HCT116 (cell line): ENCODE measurements at regions not wholly inside any gene's neighbourhood (a gene's known extent, or its start where the extent isn't known, plus 50 kb on each side); places are given as distances from the start of the nearest gene placed in this dataset.

Experiments used
- ATAC-seq: fragments of 200-7000 bp; cut with Tn5 transposase; 2 replicates; pipeline ENCODE4 v1.9.1; 2020; ENCODE audit warnings: mild to moderate bottlenecking, moderate library complexity
- BruUV-seq: library from RNA; stranded (reverse); fragments of 400-500 nt; replicated peaks from 2 replicates; lab custom pipeline; 2021; lab: Mats Ljungman, UMichigan
- CTCF ChIA-PET: fragments of 300-600 bp; sonication (Branson Sonifier 250); formaldehyde crosslinking; loops from one replicate; lab custom pipeline; 2021; ENCODE audit warnings: antibody characterized with exemption; lab: Charles Lee
- POLR2A ChIA-PET: fragments of 300-600, 350-600 bp; sonication (Branson Sonifier 250); formaldehyde crosslinking; loops from one replicate; lab custom pipeline; 2021; ENCODE audit warnings: antibody characterized with exemption; lab: Charles Lee
- RAD21 ChIA-PET, 2 experiments: fragments of 300-600 bp; sonication (Branson Sonifier 250); formaldehyde crosslinking; loops; one replicate each; lab custom pipeline; 2023; ENCODE audit warnings: low total read pairs in 2 of 2; ENCODE audit not compliant: uncharacterized antibody in 2 of 2, unreplicated experiment in 2 of 2, low non-redundant PET in 1 of 2; lab: Charles Lee
- DNase-seq: peaks from one replicate; pipeline ENCODE4 v3.0.0-alpha.2; 2010; ENCODE audit warnings: low read depth, low spot score
- H2AFZ ChIP-seq: fragments of 200-600 bp; shearing (Covaris generic), sonication (generic); 2 replicates; pipeline ENCODE4 v1.6.1; 2017; ENCODE audit warnings: low read depth, mixed run types, mixed read lengths, antibody characterized with exemption, low read length; ENCODE audit not compliant: poor library complexity, severe bottlenecking
- H3K27ac ChIP-seq: 2 replicates; pipeline ENCODE4 v1.5.1; 2012; ENCODE audit warnings: low read depth, low read length
- H3K27me3 ChIP-seq: fragments of 200-600 bp; sonication (generic); 2 replicates; pipeline ENCODE4 v1.6.1; 2016; ENCODE audit warnings: mixed run types, low read length, mixed read lengths; ENCODE audit not compliant: insufficient read depth
- H3K36me3 ChIP-seq, 2 experiments: fragments of 200-500 bp in 1 of 2; fragments of 200-600 bp in 1 of 2; sonication (Bioruptor generic) in 1 of 2; sonication (generic) in 1 of 2; 2 replicates each; pipeline versions ENCODE4 v1.5.1 to v1.6.1; 2014 to 2016; ENCODE audit warnings: low read length in 2 of 2, inconsistent platforms in 1 of 2, mixed read lengths in 1 of 2, mixed run types in 1 of 2; ENCODE audit not compliant: insufficient read depth in 2 of 2, control insufficient read depth in 1 of 2
- H3K4me1 ChIP-seq, 2 experiments: fragments of 200-600 bp in 1 of 2; sonication (generic) in 1 of 2; 2 replicates each; pipeline versions ENCODE4 v1.5.1 to v1.6.1; 2012 to 2017; ENCODE audit warnings: low read length in 2 of 2, inconsistent platforms in 1 of 2, mild to moderate bottlenecking in 1 of 2, mixed read lengths in 1 of 2, mixed run types in 1 of 2, moderate library complexity in 1 of 2; ENCODE audit not compliant: insufficient read depth in 2 of 2, control insufficient read depth in 1 of 2
- H3K4me2 ChIP-seq: fragments of 200-600 bp; sonication (generic); 2 replicates; pipeline ENCODE4 v1.6.1; 2017; ENCODE audit warnings: mixed run types, low read length, mixed read lengths
- H3K4me3 ChIP-seq, 2 experiments: fragments of 200-600 bp in 1 of 2; sonication (generic) in 1 of 2; replicated peaks in 1 of 2; 2 replicates each; pipeline ENCODE4 v1.5.1; 2011 to 2016; ENCODE audit warnings: low read length in 2 of 2, control low read depth in 1 of 2, low read depth in 1 of 2, mild to moderate bottlenecking in 1 of 2, mixed read lengths in 1 of 2, mixed run types in 1 of 2
- H3K79me2 ChIP-seq: fragments of 200-600 bp; sonication (generic); 2 replicates; pipeline ENCODE4 v1.6.1; 2017; ENCODE audit warnings: mild to moderate bottlenecking, mixed run types, low read length, moderate library complexity, mixed read lengths; ENCODE audit not compliant: insufficient read depth
- H3K9ac ChIP-seq: fragments of 200-600 bp; sonication (generic); 2 replicates; pipeline ENCODE4 v1.6.1; 2016; ENCODE audit warnings: low read length, mixed read lengths
- H3K9me2 ChIP-seq: fragments of 200-600 bp; sonication (generic), shearing (Covaris generic); 2 replicates; pipeline ENCODE4 v1.6.1; 2017; ENCODE audit warnings: mixed run types, mild to moderate bottlenecking, moderate library complexity; ENCODE audit not compliant: insufficient read depth
- H3K9me3 ChIP-seq, 2 experiments: fragments of 200-500 bp in 1 of 2; fragments of 200-600 bp in 1 of 2; sonication (Bioruptor generic) in 1 of 2; sonication (generic) in 1 of 2; 2 replicates each; pipeline ENCODE4 v1.6.1; 2014 to 2017; ENCODE audit warnings: low read length in 2 of 2, mixed read lengths in 2 of 2, inconsistent platforms in 1 of 2, low read depth in 1 of 2, mild to moderate bottlenecking in 1 of 2, mixed run types in 1 of 2, moderate library complexity in 1 of 2; ENCODE audit not compliant: control insufficient read depth in 1 of 2, insufficient read depth in 1 of 2
- H4K20me1 ChIP-seq: fragments of 200-600 bp; sonication (generic), shearing (Covaris generic); 2 replicates; pipeline ENCODE4 v1.6.1; 2017; ENCODE audit warnings: mixed run types, mild to moderate bottlenecking, moderate library complexity; ENCODE audit not compliant: insufficient read depth
- CEBPB ChIP-seq: IDR thresholded peaks from 2 replicates; pipeline ENCODE4 v1.6.1; 2012; ENCODE audit warnings: low read depth
- EGR1 ChIP-seq: IDR thresholded peaks from 2 replicates; pipeline ENCODE4 v1.6.1; 2012; ENCODE audit warnings: low read depth
- ELF1 ChIP-seq: IDR thresholded peaks from 2 replicates; pipeline ENCODE4 v1.6.1; 2012; ENCODE audit warnings: low read depth, borderline replicate concordance
- EZH2phosphoT487 ChIP-seq: fragments of 200-600 bp; IDR thresholded peaks from 2 replicates; pipeline ENCODE4 v1.6.1; 2018; ENCODE audit warnings: antibody characterized with exemption, borderline replicate concordance
- FOSL1 ChIP-seq: IDR thresholded peaks from 2 replicates; pipeline ENCODE4 v1.6.1; 2012; ENCODE audit warnings: low read depth
- POLR2A ChIP-seq: IDR thresholded peaks from 2 replicates; pipeline ENCODE4 v1.7.0; 2011; ENCODE audit warnings: borderline replicate concordance; ENCODE audit not compliant: insufficient read depth, insufficient read length; ENCODE audit errors: extremely low read depth
- POLR2AphosphoS5 ChIP-seq: IDR thresholded peaks from 2 replicates; pipeline ENCODE4 v1.6.1; 2011; ENCODE audit warnings: mild to moderate bottlenecking, low read depth, low read length, moderate library complexity
- RAD21 ChIP-seq: IDR thresholded peaks from 2 replicates; pipeline ENCODE4 v1.6.1; 2012; ENCODE audit warnings: low read depth, mild to moderate bottlenecking
- TCF7L2 ChIP-seq: IDR thresholded peaks from 2 replicates; pipeline ENCODE4 v1.7.0; 2011; ENCODE audit warnings: borderline replicate concordance, inconsistent platforms; ENCODE audit not compliant: insufficient read depth, insufficient read length; ENCODE audit errors: extremely low read depth
- YY1 ChIP-seq: IDR thresholded peaks from 2 replicates; pipeline ENCODE4 v1.6.1; 2011; ENCODE audit warnings: low read length, low read depth, moderate library complexity, mild to moderate bottlenecking; ENCODE audit not compliant: insufficient replicate concordance; ENCODE audit errors: extremely low read depth
- ZFX ChIP-seq: fragments of 450-650 bp; IDR thresholded peaks from 2 replicates; pipeline ENCODE4 v1.6.1; 2017
- intact Hi-C: fragments of 100-400 bp; cut with micrococcal nuclease; formaldehyde crosslinking; loops from 2 replicates; pipeline ENCODE4 v1.10.0; 2022
- TF ChIP-seq, protein P1 (sequence below): IDR thresholded peaks from 2 replicates; pipeline ENCODE4 v1.6.1; 2012; ENCODE audit warnings: low read depth

DNA sequence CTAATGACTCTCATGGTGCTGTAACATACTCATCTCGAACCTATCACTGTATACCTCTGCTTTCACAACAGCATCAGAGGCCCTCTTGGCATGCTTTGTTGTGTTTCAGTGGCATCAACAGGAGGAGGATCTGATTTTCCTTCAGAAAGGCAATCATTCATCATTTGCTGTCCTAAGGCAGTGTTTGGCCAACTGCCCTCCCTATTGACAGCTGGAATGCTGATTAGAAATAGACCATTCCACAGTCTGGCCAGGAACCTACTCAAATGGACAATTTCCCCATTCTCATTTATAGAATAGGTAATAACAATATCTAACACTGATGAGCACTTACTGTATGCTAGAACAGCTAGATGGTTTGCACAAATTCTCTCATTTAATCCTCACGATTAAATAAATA is 310.6 kb upstream of the PTBP2 start:
- Histone ChIP-seq H3K9me2 (no peaks in the 10 kb centered on the region), H3K4me3 (no peak overlapping the region)
- CTCF ChIA-PET = no interaction called here

More for the DNA sequence above, 310.6 kb upstream of the PTBP2 start:
- no TSS peak for BruUV-seq
- no peaks in the 10 kb centered on the region for H3K9me3 ChIP-seq
- H3K9ac ChIP-seq = no peak overlapping the region
- POLR2A ChIA-PET = no interaction called here
- TF ChIP-seq POLR2A (no peak), ELF1 (no peak), EGR1 (no peak), TCF7L2 (no peak), CEBPB (no peak), ZFX (no peak), YY1 (no peak), EZH2phosphoT487 (no peak), RAD21 (no peak), FOSL1 (no peak), POLR2AphosphoS5 (no peak)
- TF ChIP-seq, protein P1, sequence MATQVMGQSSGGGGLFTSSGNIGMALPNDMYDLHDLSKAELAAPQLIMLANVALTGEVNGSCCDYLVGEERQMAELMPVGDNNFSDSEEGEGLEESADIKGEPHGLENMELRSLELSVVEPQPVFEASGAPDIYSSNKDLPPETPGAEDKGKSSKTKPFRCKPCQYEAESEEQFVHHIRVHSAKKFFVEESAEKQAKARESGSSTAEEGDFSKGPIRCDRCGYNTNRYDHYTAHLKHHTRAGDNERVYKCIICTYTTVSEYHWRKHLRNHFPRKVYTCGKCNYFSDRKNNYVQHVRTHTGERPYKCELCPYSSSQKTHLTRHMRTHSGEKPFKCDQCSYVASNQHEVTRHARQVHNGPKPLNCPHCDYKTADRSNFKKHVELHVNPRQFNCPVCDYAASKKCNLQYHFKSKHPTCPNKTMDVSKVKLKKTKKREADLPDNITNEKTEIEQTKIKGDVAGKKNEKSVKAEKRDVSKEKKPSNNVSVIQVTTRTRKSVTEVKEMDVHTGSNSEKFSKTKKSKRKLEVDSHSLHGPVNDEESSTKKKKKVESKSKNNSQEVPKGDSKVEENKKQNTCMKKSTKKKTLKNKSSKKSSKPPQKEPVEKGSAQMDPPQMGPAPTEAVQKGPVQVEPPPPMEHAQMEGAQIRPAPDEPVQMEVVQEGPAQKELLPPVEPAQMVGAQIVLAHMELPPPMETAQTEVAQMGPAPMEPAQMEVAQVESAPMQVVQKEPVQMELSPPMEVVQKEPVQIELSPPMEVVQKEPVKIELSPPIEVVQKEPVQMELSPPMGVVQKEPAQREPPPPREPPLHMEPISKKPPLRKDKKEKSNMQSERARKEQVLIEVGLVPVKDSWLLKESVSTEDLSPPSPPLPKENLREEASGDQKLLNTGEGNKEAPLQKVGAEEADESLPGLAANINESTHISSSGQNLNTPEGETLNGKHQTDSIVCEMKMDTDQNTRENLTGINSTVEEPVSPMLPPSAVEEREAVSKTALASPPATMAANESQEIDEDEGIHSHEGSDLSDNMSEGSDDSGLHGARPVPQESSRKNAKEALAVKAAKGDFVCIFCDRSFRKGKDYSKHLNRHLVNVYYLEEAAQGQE = no peak
- TF ChIP-seq, all 23 proteins: peak for 0
- no peak overlapping the region for H3K4me2 ChIP-seq
- H4K20me1 ChIP-seq = no peaks in the 10 kb centered on the region
- H3K27me3 ChIP-seq = no peaks in the 10 kb centered on the region
- RAD21 ChIA-PET = no interaction called here
- no peak for DNase-seq
- no peak for ATAC-seq
- no peak overlapping the region for H2AFZ ChIP-seq
- H3K4me1 ChIP-seq = no peaks in the 10 kb centered on the region
- no peaks in the 10 kb centered on the region for H3K36me3 ChIP-seq
- intact Hi-C loops = no loop called here
- no peak overlapping the region for H3K27ac ChIP-seq
- H3K79me2 ChIP-seq = no peaks in the 10 kb centered on the region
